IPS-20b (cell line): ENCODE measurements at regions not wholly inside any gene's neighbourhood (a gene's known extent, or its start where the extent isn't known, plus 50 kb on each side); places are given as distances from the start of the nearest gene placed in this dataset.
A peak's percentile ranks its signal among the peaks of the same experiment; 100 is the strongest.

Source experiments
- H3K27ac ChIP-seq: one replicate; pipeline ENCODE4 v1.5.1; 2013; ENCODE audit warnings: low read length
- H3K27me3 ChIP-seq: 2 replicates; pipeline ENCODE4 v1.6.1; 2013; ENCODE audit warnings: mild to moderate bottlenecking, low read length, inconsistent platforms; ENCODE audit not compliant: insufficient read depth
- H3K36me3 ChIP-seq: 2 replicates; pipeline ENCODE4 v1.6.1; 2013; ENCODE audit warnings: low read depth, mild to moderate bottlenecking, inconsistent platforms, low read length, moderate library complexity; ENCODE audit not compliant: insufficient read depth
- H3K4me1 ChIP-seq: 2 replicates; pipeline ENCODE4 v1.6.1; 2013; ENCODE audit warnings: mild to moderate bottlenecking, control low read depth, inconsistent platforms, low read length, moderate library complexity; ENCODE audit not compliant: insufficient read depth
- H3K4me3 ChIP-seq: 2 replicates; pipeline ENCODE4 v1.5.1; 2013; ENCODE audit warnings: mild to moderate bottlenecking, low read length, inconsistent platforms
- H3K9ac ChIP-seq: 2 replicates; pipeline ENCODE4 v1.6.1; 2013; ENCODE audit warnings: low read depth, mild to moderate bottlenecking, inconsistent platforms, low read length, moderate library complexity
- H3K9me3 ChIP-seq: 2 replicates; pipeline ENCODE4 v1.6.1; 2013; ENCODE audit warnings: mild to moderate bottlenecking, low read depth, low read length, inconsistent platforms; ENCODE audit not compliant: insufficient read depth

GRCh38 chr13:80235166-80235966 lies 105.6 kb downstream of the SPRY2 start:
- Histone ChIP-seq H3K9ac (no peak overlapping the region), H3K9me3 (no peaks in the 10 kb centered on the region; the same call in 1 of the 2 replicates), H3K27ac (no peak overlapping the region)

GRCh38 chr13:80227645-80228044 lies 113.3 kb downstream of the SPRY2 start:
- H3K36me3 ChIP-seq: no peaks in the 10 kb centered on the region

More at GRCh38 chr13:80235166-80235966, 105.6 kb downstream of the SPRY2 start:
- H3K4me3 ChIP-seq: no peak overlapping the region
- H3K36me3 ChIP-seq: no peaks in the 10 kb centered on the region
- peaks cover 9% of the 10 kb centered on the region for H3K4me1 ChIP-seq
- H3K27me3 ChIP-seq: no peaks in the 10 kb centered on the region

GRCh38 chr13:80226645-80227044 lies 114.3 kb downstream of the SPRY2 start:
- H3K4me3 ChIP-seq: no peak overlapping the region
- no peaks in the 10 kb centered on the region for H3K4me1 ChIP-seq
- H3K9ac ChIP-seq: no peak overlapping the region
- no peak overlapping the region for H3K27ac ChIP-seq
- H3K27me3 ChIP-seq: no peaks in the 10 kb centered on the region
- H3K9me3 ChIP-seq: no peaks in the 10 kb centered on the region
- H3K36me3 ChIP-seq: no peaks in the 10 kb centered on the region

More at GRCh38 chr13:80227645-80228044, 113.3 kb downstream of the SPRY2 start:
- Histone ChIP-seq H3K9me3 (no peaks in the 10 kb centered on the region), H3K27ac (no peak overlapping the region), H3K4me3 (no peak overlapping the region), H3K27me3 (no peaks in the 10 kb centered on the region), H3K4me1 (no peaks in the 10 kb centered on the region), H3K9ac (no peak overlapping the region)

GRCh38 chr13:80224468-80224867 lies 116.5 kb downstream of the SPRY2 start:
- H3K27me3 ChIP-seq: no peaks in the 10 kb centered on the region
- no peak overlapping the region for H3K9ac ChIP-seq
- H3K27ac ChIP-seq: no peak overlapping the region
- no peak overlapping the region for H3K4me3 ChIP-seq
- no peaks in the 10 kb centered on the region for H3K9me3 ChIP-seq
- no peaks in the 10 kb centered on the region for H3K4me1 ChIP-seq
- H3K36me3 ChIP-seq: no peaks in the 10 kb centered on the region

GRCh38 chr13:80217614-80218456 lies 123.1 kb downstream of the SPRY2 start:
- H3K27me3 ChIP-seq: no peaks in the 10 kb centered on the region
- no peaks in the 10 kb centered on the region for H3K36me3 ChIP-seq
- no peak overlapping the region for H3K9ac ChIP-seq
- no peak overlapping the region for H3K4me3 ChIP-seq
- H3K9me3 ChIP-seq: no peaks in the 10 kb centered on the region
- no peak overlapping the region for H3K27ac ChIP-seq
- peaks cover 19% of the 10 kb centered on the region for H3K4me1 ChIP-seq

GRCh38 chr13:80215368-80215767 lies 125.6 kb downstream of the SPRY2 start:
- Histone ChIP-seq H3K36me3 (no peaks in the 10 kb centered on the region), H3K4me1 (peaks cover 19% of the 10 kb centered on the region)

GRCh38 chr13:80214521-80214991 lies 126.4 kb downstream of the SPRY2 start:
- Histone ChIP-seq H3K36me3 (no peaks in the 10 kb centered on the region), H3K27ac (peak overlapping the region; percentile 43), H3K9me3 (no peaks in the 10 kb centered on the region), H3K27me3 (no peaks in the 10 kb centered on the region), H3K4me1 (peaks cover 19% of the 10 kb centered on the region), H3K9ac (no peak overlapping the region; the same call in 1 of the 2 replicates), H3K4me3 (no peak overlapping the region)

More at GRCh38 chr13:80215368-80215767, 125.6 kb downstream of the SPRY2 start:
- Histone ChIP-seq H3K27me3 (no peaks in the 10 kb centered on the region), H3K9ac (no peak overlapping the region), H3K27ac (no peak overlapping the region), H3K9me3 (no peaks in the 10 kb centered on the region), H3K4me3 (no peak overlapping the region)

GRCh38 chr13:80214050-80214449 lies 126.9 kb downstream of the SPRY2 start:
- Histone ChIP-seq H3K27me3 (no peaks in the 10 kb centered on the region), H3K4me3 (no peak overlapping the region), H3K9me3 (no peaks in the 10 kb centered on the region), H3K9ac (no peak overlapping the region), H3K4me1 (peaks cover 19% of the 10 kb centered on the region), H3K27ac (peak overlapping the region; percentile 43), H3K36me3 (no peaks in the 10 kb centered on the region)

- Histone ChIP-seq H3K27me3 (no peaks in the 10 kb centered on the region), H3K36me3 (no peaks in the 10 kb centered on the region), H3K9me3 (no peaks in the 10 kb centered on the region), H3K9ac (no peak overlapping the region), H3K4me1 (peaks cover 17% of the 10 kb centered on the region), H3K27ac (no peak overlapping the region), H3K4me3 (no peak overlapping the region)
Observed at GRCh38 chr13:80213201-80213600, 127.7 kb downstream of the SPRY2 start.

- no peak overlapping the region for H3K4me3 ChIP-seq
- H3K9me3 ChIP-seq: no peaks in the 10 kb centered on the region
- no peak overlapping the region for H3K9ac ChIP-seq
- no peaks in the 10 kb centered on the region for H3K36me3 ChIP-seq
- H3K27ac ChIP-seq: no peak overlapping the region
- peaks cover 10% of the 10 kb centered on the region for H3K4me1 ChIP-seq
- H3K27me3 ChIP-seq: no peaks in the 10 kb centered on the region
Observed at GRCh38 chr13:80211566-80211965, 129.4 kb downstream of the SPRY2 start.

GRCh38 chr13:80204642-80205041 lies 136.3 kb downstream of the SPRY2 start:
- no peak overlapping the region for H3K27ac ChIP-seq
- no peaks in the 10 kb centered on the region for H3K9me3 ChIP-seq
- H3K36me3 ChIP-seq: no peaks in the 10 kb centered on the region
- H3K27me3 ChIP-seq: no peaks in the 10 kb centered on the region
- no peak overlapping the region for H3K4me3 ChIP-seq
- H3K4me1 ChIP-seq: no peaks in the 10 kb centered on the region
- H3K9ac ChIP-seq: no peak overlapping the region
